Tibial artery (tissue), 4 donors: ENCODE measurements at regions not wholly inside any gene's neighbourhood (a gene's known extent, or its start where the extent isn't known, plus 50 kb on each side); places are given as distances from the start of the nearest gene placed in this dataset.

Source experiments
- DNase-seq, 2 donors: peaks; one replicate each; pipeline ENCODE4 v3.0.0-alpha.2; 2019
- H3K27ac ChIP-seq, 2 donors: fragments of 200-600 bp; sonication (generic) in 1 of 2; 1 replicate in 1 of 2; 2 replicates in 1 of 2; pipeline ENCODE4 v1.5.1; 2018 to 2019; ENCODE audit warnings: mild to moderate bottlenecking in 1 of 2
- H3K27me3 ChIP-seq, 2 donors: fragments of 200-600 bp; sonication (generic) in 1 of 2; one replicate each; pipeline versions ENCODE4 v1.5.1 to v1.6.0; 2016 to 2019
- H3K36me3 ChIP-seq, 3 donors: fragments of 200-600 bp; sonication (generic) in 2 of 3; one replicate each; pipeline ENCODE4 v1.5.1; 2016 to 2019; ENCODE audit warnings: mild to moderate bottlenecking in 2 of 3
- H3K4me1 ChIP-seq, 4 donors: fragments of 200-600 bp; sonication (generic) in 2 of 4; 1 replicate in 3 of 4; 2 replicates in 1 of 4; pipeline ENCODE4 v1.5.1; 2016 to 2019
- H3K4me3 ChIP-seq, 2 donors: fragments of 200-600 bp; sonication (generic) in 1 of 2; 1 replicate in 1 of 2; 2 replicates in 1 of 2; pipeline ENCODE4 v1.5.1; 2018 to 2019; ENCODE audit warnings: mild to moderate bottlenecking in 2 of 2
- H3K9me3 ChIP-seq, 3 donors: fragments of 200-600 bp; sonication (generic) in 1 of 3; one replicate each; pipeline ENCODE4 v1.5.1; 2016 to 2019
- CTCF ChIP-seq, 2 experiments: fragments of 200-600 bp in 1 of 2; fragments of 450-650 bp in 1 of 2; IDR thresholded peaks; one replicate each; pipeline ENCODE4 v1.5.1; 2017 to 2019; ENCODE audit warnings: antibody characterized with exemption in 2 of 2, mild to moderate bottlenecking in 1 of 2, moderate library complexity in 1 of 2
- intact Hi-C: fragments of 100-400 bp; cut with DNase I; formaldehyde crosslinking; loops from one replicate; pipeline ENCODE4 v1.15.0; 2023; ENCODE audit warnings: low total_unique reads

DNA sequence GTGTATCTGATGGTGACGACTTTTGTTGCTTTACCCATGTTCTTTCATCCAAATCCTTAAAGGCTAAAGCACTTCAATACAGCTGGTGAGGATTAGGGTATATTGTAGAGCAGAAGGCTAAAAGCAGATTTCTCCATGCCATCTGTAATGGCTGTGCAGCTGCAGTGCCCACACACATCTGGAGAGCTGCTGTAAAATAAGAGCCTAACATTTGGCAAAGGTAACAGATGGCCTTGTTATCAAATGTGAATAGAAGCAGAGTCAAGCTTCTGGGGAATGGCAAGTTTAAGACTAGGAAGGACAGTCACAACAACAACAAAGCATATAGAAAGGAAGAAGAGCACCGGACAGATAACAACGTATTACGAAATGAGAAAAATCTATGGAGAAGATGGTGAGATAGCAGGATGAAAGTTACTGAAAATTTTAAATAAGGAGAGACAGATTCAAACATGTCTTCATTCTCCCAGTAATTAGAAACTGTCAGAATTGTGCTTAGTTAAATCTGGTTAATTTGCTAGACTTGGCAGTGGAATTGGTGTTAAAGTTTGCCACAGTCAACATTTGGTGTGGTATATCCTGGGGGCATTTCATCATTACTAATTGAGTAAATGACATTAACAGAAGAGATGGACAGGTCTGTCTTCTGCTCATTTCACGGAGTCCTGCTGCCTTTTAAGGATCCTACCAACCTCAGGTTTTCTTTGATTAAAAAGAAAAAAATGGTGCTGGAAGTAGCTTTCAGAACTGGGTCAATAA is 1093.2 kb downstream of the ADGRL2 start:
- no peaks in the 10 kb centered on the region for H3K4me1 ChIP-seq
- no peaks in the 10 kb centered on the region for H3K36me3 ChIP-seq
- DNase-seq: no peak
- no peaks in the 10 kb centered on the region for H3K9me3 ChIP-seq
- H3K27me3 ChIP-seq: no peaks in the 10 kb centered on the region
- H3K4me3 ChIP-seq: no peak overlapping the region
- intact Hi-C loops: no loop called here
- H3K27ac ChIP-seq: no peak overlapping the region
- no peak for TF ChIP-seq CTCF (IDR thresholded peaks at IDR 0.05)

GRCh38 chr1:82880506-82880905 is 1079.8 kb downstream of the ADGRL2 start:
- TF ChIP-seq CTCF (IDR thresholded peaks at IDR 0.05): no peak
- no peak for DNase-seq

GRCh38 chr1:82879701-82880305 is 1079.1 kb downstream of the ADGRL2 start:
- Histone ChIP-seq H3K27ac (no peak overlapping the region), H3K27me3 (no peaks in the 10 kb centered on the region), H3K4me3 (no peak overlapping the region), H3K9me3 (no peaks in the 10 kb centered on the region), H3K4me1 (no peaks in the 10 kb centered on the region), H3K36me3 (no peaks in the 10 kb centered on the region)
- intact Hi-C loops: no loop called here
- TF ChIP-seq CTCF (IDR thresholded peaks at IDR 0.05): no peak
- no peak for DNase-seq

More at GRCh38 chr1:82880506-82880905, 1079.8 kb downstream of the ADGRL2 start:
- intact Hi-C loops: no loop called here
- H3K4me3 ChIP-seq: no peak overlapping the region
- H3K4me1 ChIP-seq: no peaks in the 10 kb centered on the region
- H3K27me3 ChIP-seq: no peaks in the 10 kb centered on the region
- no peaks in the 10 kb centered on the region for H3K36me3 ChIP-seq
- no peaks in the 10 kb centered on the region for H3K9me3 ChIP-seq
- H3K27ac ChIP-seq: no peak overlapping the region

- no peaks in the 10 kb centered on the region for H3K9me3 ChIP-seq
- H3K4me1 ChIP-seq: no peaks in the 10 kb centered on the region
- no peak overlapping the region for H3K4me3 ChIP-seq
- no peak overlapping the region for H3K27ac ChIP-seq
- TF ChIP-seq CTCF (IDR thresholded peaks at IDR 0.05): no peak
- DNase-seq: no peak
- H3K27me3 ChIP-seq: no peaks in the 10 kb centered on the region
- intact Hi-C loops: no loop called here
- H3K36me3 ChIP-seq: no peaks in the 10 kb centered on the region
These were observed 1074.4 kb downstream of the ADGRL2 start for GRCh38 chr1:82875170-82875569.

DNA sequence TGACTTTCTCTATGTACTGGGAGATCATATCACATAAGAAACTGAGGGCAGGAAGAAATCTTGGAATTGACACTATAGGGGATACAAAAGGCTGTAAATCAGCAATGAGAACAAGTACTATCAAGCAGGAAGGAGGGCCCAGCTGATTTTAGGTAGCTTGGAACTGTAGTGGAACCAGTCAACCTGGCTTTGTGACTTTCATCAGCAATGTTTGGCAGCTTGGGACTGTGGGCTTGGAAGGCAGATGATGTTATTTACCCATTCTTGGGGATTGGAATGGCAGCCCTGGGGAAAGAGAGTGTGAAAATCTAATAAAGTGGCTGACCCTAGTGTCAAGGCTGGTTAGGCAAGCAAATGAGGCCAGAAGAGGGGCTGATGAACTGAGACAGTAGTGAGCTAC is 1073.3 kb downstream of the ADGRL2 start:
- H3K9me3 ChIP-seq: no peaks in the 10 kb centered on the region
- intact Hi-C loops: no loop called here
- DNase-seq: no peak
- TF ChIP-seq CTCF (IDR thresholded peaks at IDR 0.05): no peak
- H3K27ac ChIP-seq: no peak overlapping the region
- no peaks in the 10 kb centered on the region for H3K27me3 ChIP-seq
- no peak overlapping the region for H3K4me3 ChIP-seq
- no peaks in the 10 kb centered on the region for H3K36me3 ChIP-seq
- peaks cover 0 to 5% (median 0%) of the 10 kb centered on the region in 4 donors for H3K4me1 ChIP-seq
